HG03025 (cell line): ENCODE measurements at regions not wholly inside any gene's neighbourhood (a gene's known extent, or its start where the extent isn't known, plus 50 kb on each side); places are given as distances from the start of the nearest gene placed in this dataset.

Source experiments
- ATAC-seq: cut with Tn5 transposase; IDR thresholded peaks from one replicate; pipeline ENCODE4 v1.9.1; 2021; ENCODE audit warnings: mild to moderate bottlenecking, moderate library complexity; ENCODE audit not compliant: unreplicated experiment, low FRiP score

GRCh38 chr3:188940573-188940932 lies 231.2 kb upstream of the TPRG1 start:
- no peak for ATAC-seq

GRCh38 chr3:188941103-188941502 lies 230.7 kb upstream of the TPRG1 start:
- ATAC-seq, result no peak

DNA sequence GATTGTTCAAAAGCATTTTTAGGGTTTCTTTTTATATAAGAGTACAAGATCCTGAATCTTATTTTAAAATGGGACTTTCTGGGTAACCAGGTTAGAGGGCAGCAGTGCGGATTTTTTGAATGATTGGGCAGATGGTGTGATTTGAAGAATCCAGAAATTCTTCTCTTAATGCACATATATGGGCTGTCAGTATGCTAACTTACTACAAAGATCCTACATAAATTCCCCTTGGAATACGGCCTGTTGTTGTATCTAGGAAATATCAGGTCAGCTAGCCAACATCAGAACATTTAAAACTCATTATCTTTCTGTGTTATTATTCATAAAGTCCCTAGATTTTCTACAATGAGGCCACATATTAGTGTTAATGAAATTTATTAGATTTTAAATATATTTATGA lies 229.6 kb upstream of the TPRG1 start:
- ATAC-seq, result no peak

GRCh38 chr3:188943591-188943990 lies 228.2 kb upstream of the TPRG1 start:
- no peak for ATAC-seq

GRCh38 chr3:188944108-188944507 lies 227.7 kb upstream of the TPRG1 start:
- no peak for ATAC-seq

- no peak for ATAC-seq
Measured at GRCh38 chr3:188946351-188947240, 225.2 kb upstream of the TPRG1 start.

- no peak for ATAC-seq
Measured at GRCh38 chr3:188947401-188948280, 224.1 kb upstream of the TPRG1 start.

DNA sequence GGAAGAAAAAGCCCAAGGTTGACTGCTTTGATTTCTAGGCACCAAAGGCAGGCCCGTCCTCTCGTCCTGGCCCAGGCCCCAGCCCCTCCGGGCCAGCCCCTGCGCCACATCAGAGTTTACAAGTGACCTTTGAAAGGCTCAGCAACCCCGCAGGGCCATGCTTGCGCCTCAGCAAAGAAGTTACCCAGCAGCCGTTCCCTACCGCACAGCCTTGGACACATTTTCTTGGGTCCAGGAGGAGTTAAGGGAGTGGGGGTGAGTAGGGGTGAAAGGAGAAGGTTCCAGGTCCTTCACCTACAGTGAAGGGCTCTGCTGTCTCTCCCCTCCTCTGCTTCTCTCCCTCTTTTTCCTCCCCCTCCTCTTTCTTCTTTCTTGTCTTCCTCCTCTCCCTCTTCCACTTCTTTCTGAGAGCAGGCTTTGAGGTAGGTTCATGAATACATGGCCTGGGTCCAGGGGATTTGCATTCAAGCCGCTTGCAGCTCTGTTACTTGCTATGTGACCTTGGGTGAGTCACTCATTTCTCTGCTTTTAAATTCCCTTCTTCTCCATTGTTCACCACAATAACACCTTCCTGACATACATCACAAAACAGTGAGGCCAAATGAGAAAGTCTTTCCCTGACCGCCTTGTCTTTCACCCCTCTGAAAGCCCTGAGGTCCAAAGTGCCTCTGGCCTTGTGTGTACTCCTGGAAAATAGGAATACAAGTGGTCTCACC lies 223.3 kb upstream of the TPRG1 start:
- no peak for ATAC-seq

DNA sequence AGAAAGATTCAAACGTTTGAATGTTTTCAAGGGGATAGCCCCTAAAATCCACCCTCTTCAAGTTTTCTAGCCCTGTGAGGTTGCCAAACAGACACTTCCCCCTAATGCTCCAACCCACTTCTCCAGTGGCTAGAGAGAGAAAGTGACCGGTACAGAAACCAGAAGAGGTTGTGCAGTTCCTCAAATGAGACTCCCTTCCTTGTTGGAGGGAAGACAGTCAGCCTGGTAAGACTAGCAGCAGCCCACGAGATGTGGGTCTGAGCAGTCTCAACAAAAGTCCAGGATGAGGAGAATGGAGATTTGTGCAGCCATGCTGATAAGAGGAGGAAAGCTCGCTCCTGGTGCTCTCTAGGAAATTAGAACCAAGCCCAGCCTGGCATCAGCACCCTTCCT lies 222.8 kb upstream of the TPRG1 start:
- no peak for ATAC-seq

- ATAC-seq, result no peak
Measured at GRCh38 chr3:188949456-188949855, 222.3 kb upstream of the TPRG1 start.

DNA sequence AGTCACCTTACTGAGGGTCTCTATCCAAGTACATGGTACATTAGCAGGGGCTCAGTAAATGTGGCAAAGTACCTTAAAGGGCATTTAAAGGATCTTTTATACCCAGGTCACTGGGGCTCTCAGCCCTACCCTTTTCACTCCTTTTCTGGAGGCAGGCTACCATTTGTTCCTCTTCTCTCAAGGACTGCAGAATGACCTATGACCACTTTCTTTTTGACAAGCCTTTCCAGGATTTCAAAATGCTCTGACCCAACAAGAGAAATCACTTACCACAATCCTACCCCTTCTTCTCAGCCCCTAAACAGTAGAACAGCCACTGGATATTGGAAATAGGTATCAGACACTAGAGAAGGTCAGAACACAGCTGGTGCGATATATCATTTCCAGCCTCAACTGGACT lies 221.8 kb upstream of the TPRG1 start:
- ATAC-seq, result no peak

DNA sequence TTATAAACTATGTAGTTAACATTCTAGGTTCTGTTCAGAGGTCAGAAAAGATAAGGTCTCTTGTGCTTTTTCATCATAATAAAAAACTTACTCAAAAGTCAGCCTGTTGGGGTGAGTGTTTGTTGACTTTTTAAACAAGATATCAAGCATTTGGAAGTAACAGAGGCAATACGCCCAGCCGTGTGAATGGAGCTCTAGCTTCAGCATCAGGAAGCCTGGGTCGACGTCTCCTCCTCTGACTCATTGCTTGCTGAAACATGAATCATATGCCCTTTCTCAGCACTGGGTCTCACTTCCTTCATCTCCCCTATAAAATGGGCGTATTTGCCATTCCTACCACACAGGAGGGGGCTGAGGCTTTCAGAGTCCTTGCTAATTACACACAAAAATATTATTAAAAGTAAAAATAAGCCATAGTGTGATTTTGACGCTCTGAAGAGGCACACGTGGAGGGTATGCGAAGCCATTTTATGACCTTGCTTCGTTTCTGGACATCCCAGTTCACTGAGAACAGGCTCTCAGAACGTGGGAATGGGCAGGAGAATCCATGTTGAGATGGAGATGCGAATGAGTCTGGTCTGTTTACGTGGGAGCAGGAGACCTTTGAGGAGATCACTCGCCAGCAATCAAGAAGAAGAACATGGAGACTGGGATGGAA lies 220.8 kb upstream of the TPRG1 start:
- ATAC-seq, result no peak

GRCh38 chr3:188951734-188952133 lies 220.0 kb upstream of the TPRG1 start:
- no peak for ATAC-seq

DNA sequence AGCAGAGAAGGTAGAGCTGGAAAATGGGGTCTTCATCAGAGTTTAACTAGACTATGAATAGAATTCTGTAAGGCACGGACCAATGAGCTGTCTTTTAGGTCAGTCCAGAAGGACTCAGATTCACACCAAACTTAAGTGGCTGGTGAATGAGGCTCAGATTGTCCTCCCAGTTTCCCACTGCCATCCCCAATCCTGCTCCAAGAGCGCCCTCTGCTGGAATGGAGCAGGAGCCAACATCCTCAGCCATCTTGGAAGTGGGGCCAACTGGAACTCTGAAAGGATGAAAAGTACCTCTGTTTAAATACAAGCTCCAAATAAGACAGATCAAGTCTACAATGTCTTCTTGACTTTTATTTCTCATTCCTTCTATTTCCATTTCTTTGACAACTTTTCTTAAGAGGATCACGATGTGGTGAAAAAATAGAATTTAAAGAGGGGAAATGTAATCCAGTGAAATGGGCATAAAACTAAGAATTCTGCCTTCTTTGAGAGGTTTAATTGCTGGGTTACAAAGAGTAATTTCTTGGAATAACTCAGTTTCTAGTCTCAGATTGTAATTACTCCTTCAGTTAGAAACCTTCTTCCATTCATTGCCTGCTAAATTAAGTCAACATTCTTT lies 217.1 kb upstream of the TPRG1 start:
- peak; percentile 59 for ATAC-seq

- no peak for ATAC-seq
Measured at GRCh38 chr3:188955919-188956318, 215.9 kb upstream of the TPRG1 start.

- no peak for ATAC-seq
Measured at GRCh38 chr3:188956839-188957489, 214.8 kb upstream of the TPRG1 start.

DNA sequence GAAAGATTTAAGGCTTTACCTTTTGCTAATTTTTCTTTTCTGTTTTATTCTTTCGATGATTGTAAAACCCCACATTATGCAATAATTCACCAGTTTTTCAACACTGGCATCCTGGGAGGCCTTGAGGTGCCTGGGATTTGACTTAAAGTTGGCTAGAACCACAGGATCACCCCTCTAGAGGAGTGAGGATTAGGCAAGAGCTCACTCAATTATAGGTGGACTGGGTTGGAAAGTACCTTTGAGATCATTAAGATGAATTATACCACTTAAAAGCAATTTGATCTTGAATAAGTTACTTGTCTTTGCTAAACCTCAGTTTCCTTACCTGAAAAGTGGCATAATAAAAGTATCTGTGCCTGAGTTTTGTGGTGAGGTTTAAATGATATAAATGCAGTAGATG lies 212.8 kb upstream of the TPRG1 start:
- no peak for ATAC-seq

DNA sequence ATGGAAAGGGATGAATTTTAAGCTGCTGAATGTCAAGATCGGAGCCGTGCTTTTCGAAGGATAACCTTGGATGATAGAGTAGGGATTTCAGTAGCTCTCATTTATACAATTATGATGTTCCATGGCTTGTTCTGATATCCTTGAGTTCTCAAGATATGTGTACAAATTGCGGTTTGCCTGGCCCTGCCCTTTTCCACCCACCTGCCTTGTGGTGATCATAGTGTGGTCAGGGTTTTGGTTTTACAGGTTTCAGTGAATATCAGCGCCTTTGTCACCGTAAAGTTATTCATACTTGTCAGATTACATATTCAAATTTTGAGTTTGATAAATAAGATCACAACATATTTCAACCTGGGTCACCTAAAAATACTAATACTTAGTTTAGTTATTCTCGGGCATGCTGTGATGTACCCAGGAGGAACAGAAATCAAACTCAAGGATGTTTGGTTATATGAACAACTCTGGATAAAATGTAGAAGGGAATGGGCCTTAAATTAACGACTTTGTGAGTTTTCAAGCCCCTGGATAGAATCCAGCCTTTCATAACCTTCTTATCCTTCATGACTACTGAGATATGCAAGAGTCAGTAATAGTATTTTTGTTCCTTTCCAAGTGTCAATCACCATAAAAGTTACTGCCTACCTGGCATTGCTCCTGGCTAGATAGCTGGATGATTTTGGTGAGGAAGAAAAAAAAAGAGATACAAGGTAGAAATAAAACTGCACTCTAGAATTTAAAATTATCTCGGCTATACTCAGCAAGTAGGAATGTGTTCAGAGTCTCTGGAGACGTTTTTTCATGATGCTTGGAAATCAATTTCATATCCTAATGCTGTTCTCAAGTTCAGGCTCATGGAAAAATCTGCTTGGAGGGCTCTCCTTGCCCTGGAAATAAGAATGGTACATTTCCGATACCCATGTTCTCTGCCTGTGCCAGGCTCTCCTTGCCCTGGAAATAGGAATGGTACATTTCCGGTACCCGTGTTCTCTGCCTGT lies 209.2 kb upstream of the TPRG1 start:
- ATAC-seq, result no peak
